Activated naive CD4-positive, alpha-beta T cell treated with Interleukin-2 at 50 U/mL for 16 hours (primary cell): ENCODE measurements at regions not wholly inside any gene's neighbourhood (a gene's known extent, or its start where the extent isn't known, plus 50 kb on each side); places are given as distances from the start of the nearest gene placed in this dataset.

Source experiments
- DNase-seq: peaks from one replicate; pipeline ENCODE4 v3.0.0-alpha.2; 2020

DNA sequence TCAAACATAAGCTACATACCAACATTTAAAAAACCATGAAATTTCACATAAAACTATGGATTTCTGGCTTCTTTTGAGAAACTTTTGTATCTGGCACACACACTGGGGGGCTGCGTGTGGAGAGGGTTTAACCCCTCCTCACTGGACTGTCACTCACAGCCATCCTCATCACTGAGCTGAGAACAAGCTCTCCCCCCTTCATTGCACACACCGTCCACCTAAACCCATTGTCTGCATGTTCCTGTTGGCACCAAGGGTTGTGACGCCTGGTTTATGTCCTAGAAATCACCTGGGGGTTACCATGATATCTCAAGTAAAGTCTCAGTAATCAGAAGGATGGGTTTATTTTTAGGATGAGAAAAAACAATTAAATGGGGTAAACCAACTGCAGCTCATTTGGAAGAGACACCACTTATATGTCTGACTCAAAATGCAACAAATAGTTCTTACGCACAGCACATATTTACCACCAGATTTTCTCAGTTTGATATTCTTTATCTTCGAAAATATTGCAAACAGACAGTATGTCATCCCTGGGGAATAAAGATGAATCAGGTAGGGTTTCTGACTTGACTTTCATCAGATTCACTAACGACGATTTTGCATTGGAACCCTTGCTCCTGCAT, 218.5 kb upstream of the KLF6 start:
- DNase-seq, result no peak

DNA sequence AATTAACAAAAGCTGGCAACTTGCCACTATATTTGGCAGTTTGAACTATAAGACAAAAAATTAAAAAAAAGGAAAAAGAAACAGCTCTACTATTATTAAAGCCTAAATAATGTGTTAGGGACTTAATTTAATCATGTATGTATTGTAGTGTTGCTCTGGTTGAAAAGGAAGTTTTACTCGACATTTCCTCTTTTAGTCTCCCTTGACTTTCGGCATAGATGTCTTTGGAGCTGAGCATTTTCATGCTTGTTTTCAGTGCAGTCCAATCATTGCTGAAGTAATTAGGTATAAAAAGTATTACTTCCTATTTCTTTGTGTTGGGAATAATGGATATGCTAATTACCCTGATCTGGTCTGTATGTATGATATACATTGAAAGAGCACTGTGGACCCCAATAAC, 216.8 kb upstream of the KLF6 start:
- DNase-seq, result no peak

DNA sequence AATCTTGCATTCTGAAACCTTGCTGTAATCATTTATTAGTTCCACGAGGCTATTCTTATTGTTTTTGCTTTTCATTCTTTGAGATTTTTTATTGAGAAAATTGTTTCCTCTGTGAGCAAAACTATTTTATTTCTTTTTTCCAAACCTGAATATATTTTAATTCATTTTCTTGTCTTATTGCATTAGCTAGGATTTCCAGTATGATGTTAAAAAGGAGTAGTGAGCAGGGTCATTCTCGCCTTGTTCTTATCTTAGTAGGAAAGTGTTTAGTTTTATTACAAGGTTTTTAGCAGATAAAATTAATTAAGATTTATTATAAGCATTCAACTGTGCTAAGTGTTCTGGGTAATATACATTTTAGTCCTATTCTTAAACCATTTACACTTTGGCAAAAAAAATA, 214.6 kb upstream of the KLF6 start:
- no peak for DNase-seq

DNA sequence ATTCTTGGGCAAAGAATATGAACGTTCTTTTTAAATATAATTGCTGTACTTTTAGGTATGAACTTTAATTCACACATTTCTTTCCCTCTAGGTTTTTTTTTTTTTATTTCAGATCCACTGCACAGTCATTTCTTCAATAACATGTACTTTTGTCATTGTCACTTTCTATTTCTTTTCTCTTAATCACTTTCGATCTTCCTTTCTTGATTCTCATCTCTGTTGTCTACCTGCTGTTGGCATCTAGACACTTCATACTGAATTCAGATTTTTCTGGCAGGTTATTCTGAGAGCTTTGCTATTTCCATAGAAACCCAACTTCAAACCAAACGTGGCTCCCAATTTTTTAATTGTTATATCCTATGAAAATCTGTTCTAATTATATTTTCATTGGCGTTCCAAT, 211.7 kb upstream of the KLF6 start:
- no peak for DNase-seq

DNA sequence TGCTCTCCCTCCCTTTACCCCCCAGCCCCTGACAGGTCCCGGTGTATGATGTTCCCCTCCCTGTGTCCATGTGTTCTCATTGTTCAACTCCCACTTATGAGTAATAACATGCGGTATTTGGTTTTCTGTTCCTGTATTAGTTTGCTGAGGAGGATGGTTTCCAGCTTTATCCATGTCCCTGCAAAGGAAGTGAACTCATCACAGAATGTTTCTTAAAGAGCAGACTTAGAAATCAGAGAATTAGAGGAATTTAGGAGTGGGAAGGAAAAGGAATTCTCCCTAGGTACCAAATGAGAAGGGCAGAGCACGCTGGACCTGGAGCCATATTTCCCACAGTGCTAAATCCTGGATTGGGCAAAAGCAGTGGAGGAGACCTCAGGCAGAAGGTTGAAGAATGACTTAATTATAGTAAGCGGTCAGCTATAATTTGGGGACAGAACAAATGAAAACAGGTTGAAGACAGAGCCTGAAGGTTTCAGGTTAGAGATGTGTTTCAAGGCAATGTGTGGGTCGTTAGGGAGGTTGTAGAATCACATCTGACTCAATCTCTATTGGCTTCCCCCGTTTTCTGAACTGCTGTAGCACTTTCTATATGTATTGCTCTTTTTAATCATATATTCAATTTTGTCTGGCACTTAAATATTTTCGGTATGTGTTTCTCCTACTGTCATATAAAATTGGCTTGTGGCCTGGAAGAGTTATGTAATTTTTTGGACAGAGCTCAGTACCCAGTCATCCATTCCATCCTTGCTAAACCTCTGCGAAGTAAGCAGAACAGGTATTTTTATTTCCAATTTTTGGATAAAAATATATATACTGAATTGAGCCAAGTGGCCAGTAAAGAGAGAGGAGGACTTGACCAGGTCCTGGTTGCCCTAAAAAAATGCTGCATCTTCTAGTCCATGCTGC, 210.5 kb upstream of the KLF6 start:
- DNase-seq, result no peak

DNA sequence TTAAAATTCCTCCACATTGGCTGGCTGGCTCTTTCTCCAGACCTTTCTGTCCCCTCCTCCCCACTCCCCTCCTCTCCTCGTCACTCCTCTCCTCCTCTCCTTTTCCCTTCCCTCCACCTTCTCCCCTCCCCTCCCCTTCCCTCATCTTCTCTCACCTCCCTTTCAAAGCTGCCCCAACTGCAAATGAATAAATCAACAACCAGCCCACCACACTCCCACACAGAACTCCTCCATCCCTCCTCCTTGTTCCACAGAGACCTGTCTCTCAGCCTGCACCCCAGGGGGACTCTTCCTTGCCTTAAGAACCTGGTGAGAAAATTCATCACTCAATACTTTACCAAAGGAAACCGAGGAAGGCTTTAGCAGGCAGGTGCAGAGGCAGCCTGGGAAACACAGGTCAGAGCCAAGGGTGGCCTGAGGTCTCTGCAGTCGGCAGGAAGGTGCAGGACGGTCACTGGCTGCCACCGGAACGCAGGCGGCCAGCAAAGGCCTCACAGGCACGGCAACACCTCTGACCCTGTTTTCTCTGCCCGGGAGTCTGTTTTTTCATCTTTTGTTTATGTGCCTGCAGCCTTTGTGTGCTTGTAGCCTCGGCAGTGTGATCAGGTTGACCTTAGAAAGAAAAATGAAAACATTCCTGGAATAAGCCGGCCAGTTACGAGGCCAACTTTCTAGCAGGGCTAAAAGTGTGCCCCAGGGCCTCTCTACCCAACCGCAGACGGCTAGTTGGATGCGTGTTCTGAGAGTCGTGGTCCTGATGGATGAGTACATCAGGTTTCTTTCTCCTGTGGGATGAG, 207.6 kb upstream of the KLF6 start:
- DNase-seq, result no peak

DNA sequence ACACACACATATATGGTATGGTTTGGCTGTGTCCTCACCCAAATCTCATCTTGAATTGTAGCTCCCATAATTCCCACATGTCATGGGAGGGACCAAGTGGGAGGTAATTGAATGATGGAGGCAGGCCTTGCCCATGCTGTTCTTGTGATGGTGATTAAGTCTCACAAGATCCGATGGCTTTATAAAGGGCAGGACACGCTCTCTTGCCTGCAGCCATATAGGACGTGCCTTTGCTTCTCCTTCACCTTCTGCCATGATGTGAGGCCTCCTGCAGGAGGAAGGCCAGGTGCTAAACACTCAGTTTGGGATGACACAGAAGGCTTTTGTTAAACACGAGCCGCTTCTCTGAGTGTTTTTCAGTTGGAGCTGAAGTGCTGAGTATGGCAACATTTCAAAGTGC, 205.3 kb upstream of the KLF6 start:
- DNase-seq, result no peak

DNA sequence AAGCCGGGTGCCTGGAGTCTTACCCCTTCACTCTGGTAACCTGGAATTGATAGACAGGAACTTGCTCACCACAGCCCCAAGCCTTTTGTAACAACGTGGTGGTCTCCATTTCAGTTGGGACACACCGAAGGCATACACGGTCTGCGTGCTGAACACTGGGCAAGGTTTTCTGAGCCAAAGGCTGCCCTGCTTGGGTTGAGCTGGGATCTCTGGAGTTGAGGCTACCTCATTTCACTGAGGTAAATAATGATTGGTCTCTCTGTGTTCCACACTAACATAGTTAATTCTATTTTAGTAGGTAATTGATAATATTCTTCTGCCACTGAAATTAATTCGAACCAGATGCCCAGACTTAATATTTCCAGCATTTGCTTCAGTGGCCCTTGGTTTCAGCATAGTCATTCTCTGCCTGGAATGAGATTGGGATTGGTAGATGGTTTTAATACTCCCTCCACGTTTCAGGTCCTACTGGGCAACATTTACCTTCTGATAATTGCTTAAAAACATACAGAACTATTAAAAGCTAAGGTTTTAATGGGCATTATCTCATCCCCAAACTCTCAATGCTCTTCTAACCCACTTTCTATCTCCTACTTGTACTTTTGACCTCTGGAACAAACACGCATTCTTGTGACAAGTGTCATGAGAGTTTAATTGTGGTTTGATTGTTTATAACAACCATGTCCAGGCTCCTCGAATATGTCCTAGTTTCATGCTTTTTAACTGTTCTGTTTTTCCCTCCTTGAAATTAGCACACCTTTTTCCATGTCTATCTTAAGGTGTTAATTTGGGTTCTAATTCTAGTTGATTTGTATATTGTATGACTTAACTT, 202.3 kb upstream of the KLF6 start:
- no peak for DNase-seq

DNA sequence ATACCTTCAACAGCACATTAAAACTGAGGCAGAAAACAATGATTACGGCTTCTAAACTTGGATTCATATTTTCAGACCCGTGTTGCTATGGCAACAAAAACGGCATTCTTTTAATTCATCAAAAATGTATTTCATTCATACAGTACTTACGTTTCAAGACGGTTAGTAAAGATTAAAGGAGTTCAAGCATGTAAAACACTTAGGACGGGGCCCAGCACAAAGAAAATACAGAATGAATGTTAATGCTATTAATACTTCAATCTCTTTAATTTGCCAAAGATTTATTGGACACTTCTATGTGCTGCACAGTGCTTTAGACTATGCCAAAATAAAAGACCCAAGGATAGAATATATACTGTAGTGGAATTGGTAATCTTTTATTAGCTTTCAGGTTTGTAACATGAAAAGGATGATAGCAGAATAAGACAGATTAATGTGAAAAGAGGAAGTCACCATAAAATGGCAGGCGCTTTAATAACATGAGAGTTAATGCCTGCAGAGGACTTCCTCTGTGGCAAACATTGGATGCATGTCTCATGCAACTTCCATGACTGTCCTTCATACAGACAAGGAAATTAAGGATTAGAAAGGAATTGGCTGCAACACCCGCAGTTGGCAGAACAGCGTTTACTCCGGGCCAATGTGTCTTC, 201.6 kb upstream of the KLF6 start:
- DNase-seq, result no peak

DNA sequence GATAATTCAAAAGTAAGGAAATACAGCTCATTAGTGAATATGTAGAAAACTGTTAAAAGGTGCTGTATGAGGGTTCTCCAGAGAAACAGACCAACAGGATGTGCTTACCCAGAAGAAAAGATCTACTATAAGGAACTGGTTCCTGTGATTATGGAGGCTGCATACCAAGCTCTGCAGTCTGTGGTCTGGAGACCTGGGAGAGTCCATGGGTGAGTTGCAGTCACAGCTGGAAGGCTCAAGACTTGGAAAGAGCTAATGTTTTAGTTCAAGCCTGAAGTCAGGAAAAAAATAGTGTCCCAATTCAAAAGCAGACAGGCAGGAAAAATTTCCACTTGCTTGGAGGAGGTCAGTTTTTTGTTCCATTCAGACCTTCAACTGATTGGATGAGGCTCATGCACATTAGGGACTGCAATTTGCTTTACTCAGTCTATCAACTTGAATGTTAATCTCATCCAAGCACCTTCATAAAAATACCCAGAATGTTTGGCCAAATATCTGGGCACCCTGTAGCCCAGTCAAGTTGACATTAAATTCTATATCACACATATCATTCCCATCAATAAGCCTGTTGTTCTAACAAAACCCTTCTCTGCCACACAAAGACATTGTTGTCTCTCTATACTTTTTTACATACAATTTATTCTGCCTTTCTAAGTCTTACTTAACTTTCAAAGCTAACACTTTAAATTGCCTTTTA, 197.9 kb upstream of the KLF6 start:
- DNase-seq, result no peak

DNA sequence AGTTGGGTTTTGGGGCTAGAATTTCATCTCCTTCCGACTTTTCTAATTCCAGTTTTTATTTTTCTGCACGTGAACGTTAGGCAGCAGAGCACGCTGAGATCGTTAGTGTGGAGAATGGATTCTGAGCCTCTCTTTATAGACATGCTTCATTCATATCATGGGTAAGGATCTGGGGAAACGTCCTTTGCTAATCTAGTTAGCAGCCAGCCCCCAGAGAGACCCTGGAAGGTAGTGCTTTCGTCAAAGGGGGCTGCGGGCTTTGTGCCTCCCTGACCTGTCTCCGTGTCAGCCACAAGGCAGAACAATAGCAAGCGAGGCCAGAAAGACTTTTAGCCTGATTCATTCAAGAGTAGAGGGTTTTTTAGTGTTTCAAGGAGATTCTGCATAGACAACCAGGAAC, 196.3 kb upstream of the KLF6 start:
- DNase-seq, result no peak

DNA sequence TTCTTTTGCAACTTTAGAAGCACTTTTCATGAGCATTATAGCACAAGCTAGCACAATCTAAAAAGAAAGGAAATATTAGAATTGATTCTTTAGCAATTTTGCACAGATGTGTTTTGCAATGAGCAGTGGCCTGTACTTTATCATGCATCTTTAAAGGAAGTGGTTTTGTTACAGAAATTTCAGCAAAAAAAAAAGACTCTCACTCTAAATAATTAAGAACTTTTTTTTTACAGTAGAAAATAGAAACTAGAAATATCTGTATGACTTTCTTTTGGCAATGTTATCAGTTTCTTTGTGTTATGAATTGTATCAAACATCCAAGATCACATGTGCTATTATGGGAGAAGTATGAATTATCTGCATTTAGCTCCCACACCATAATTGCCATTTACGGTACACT, 195.7 kb upstream of the KLF6 start:
- no peak for DNase-seq

DNA sequence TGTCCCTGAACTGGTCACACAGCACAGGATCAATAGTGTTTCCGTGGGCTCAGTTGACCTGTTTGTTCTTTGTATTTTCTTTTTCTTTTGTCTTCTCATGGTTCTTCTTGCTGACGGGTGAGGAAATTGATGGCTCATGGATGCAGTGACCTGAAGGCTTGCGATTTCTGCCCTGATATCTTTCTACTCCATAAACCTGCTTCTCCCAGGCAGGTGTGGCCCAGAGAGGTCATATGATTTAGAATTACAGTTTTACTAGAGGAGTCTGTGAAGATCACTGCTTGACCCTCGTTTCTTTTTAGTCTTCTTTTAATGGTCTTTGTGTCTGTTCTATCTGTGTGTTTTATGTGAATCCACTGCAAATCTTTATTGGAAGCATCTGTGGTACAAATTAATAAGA, 195.1 kb upstream of the KLF6 start:
- DNase-seq, result no peak

DNA sequence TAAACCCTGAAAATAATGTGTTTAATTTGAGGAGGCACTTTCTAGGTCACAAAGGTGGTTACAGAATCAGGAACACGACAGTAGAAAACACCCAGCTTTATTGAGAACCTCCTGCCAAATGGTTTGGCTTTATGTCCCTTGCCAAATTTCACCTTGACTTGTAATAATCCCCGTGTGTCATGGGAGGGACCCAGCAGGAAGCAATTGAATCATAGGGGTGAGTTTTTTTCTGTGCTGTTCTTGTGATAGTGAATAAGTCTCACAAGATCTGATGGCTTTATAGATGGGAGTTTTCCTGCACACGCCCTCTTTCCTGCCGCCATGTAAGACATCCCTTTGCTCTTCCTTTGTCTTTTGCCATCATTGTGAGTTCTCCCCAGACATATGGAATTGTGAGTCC, 193.8 kb upstream of the KLF6 start:
- no peak for DNase-seq

DNA sequence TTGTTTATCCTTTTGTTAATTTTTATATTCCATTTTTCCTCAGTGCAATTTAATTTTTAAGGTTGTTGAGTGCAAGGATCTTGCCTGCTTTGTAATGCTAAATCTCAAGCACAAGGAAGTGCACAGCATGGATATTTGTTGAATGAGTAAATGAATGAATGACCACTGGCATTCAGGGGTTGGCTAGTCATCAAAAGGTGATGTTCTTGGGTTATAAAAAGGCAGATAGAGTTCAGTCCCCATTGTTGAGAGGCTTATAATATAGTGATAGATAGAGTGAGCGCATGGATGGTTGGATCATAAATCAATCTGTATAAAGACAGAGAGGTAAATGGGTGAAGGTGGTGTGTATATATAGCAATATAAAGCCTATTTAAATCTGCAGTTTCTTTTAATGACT, 193.2 kb upstream of the KLF6 start:
- DNase-seq, result no peak

DNA sequence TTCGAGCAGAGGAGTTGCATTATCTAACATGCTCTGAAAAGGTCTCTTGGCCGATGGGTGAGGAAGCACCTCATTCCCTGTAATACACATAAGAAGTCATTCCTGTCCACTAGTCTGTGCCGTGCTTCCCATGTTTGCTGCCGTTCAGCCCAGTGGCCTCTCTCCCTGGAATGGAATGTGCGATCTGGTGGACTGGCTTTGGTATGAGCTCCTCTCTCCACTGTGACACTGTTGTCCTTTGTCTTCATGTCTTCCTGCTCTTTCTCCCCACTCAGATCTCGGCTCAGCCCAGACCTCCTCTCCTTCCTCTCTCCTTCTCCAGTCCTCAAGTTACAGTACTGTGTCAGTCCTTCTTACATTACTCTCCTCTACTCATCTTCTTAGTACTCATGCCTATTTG, 192.8 kb upstream of the KLF6 start:
- DNase-seq, result no peak

DNA sequence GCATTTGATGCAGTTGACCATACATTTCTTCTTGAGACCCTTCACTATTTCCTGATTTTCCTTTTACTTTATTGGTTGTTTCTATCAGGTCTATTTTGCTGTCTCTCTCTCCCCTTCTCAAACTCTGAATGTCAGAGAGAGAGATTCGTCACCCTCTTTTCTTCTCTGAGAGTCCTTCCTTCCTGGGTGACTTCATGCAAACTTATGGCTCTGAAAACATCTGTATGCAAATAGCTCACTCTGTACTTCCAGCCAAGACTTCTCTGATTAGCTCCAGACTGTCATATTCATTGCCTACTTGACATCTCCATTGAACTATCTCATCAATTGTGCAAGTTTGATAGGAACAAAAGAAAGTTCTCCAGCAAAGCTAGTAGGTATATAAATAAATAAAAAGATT, 191.7 kb upstream of the KLF6 start:
- no peak for DNase-seq

DNA sequence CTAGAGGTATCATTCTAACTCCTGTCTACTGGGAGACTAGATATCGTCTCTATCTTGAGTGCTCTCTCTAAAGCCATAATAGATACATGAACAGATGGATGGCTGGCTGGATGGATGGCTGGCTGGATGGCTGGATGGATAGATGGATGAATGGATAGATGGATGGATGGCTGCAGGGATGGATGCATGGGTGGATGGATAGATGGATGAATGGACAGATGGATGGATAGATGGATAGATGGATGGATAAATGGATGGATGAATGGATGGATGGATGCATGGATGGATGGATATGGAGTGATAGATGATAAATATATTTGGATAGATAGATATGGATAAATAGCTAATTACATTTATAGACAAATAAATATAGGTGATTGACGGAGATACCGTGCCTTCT, 191.2 kb upstream of the KLF6 start:
- no peak for DNase-seq

DNA sequence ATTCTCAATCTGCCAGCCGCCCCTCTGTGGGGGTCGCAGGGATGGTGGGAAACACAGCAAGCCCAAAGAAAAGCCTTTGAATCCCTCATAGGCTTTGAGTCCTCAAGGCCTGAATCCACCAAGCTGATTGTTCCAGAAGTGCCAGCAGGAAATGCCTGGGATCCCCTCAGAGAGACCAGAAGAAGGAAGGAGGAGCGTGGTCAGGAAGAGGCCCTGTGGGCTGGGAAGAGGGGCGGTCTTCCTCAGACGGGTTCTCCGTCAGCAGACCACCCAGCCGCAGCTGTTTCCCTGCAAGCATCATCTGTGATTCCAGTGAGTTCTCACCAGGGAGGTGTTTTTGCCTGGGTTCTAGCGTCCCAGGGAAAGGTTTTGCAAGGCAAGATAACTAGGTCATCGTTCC, 190.0 kb upstream of the KLF6 start:
- no peak for DNase-seq

DNA sequence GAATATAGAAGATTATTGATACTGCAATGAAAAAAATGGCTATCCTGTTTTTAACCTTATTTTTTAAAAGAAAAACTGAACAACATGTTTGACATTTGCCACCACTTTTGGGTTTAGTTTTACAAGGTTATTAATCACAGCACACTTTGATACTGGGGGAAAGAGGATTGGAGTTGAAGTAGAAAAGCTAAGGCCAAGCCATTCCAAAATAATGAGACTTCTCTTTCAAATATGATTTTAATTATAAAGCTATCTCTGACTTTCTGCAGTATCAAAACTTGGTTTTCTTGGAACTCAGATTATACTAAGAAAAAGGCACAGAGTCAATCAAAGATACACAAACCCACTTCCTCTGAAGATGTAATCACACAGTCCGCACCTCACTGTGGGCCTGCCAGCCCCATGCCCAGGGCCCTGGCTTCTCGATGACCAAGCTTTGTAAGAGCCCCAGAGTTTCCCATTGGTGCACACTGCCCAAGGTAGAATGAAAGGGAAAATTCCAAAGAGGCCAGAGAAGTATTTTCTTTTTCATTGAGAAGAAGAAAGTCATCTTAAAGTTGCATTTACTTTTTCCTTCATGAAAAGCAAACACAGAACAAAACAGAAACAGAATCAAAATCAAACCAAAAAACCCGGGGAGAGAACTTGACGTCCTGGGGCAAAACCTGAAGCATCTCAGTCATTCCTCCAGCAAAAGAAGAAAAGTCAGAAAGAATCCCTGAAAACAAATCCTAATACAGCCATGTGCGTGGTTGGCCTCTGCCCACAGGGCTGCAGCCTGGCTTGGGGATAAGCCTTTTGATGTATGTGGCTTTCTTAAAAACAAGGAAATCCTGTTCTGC, 187.7 kb upstream of the KLF6 start:
- peak; percentile 47 for DNase-seq

DNA sequence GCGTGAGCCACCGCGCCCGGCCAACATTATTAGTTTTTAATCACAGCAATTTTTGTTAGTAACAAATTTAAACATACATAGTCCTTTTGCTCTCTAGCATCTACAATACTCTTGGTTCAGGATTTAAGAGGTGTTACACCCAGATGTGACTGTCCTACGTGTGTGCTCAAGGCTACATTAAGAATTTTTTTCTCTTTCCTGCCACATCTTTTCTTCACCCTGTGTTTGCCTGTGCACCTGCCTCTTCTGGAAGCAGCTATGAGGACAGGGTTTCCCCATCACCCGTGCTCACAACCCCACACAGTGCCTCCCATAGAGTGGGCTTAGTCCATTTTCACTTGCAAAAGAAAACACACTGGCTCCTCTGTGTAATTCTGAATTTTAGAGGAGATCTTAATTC, 186.7 kb upstream of the KLF6 start:
- DNase-seq, result no peak
